NCI-H2196 (cell line): ENCODE measurements at regions not wholly inside any gene's neighbourhood (a gene's known extent, or its start where the extent isn't known, plus 50 kb on each side); places are given as distances from the start of the nearest gene placed in this dataset.

Experiments
- DNase-seq: peaks from one replicate; lab custom pipeline; 2025; ENCODE audit not compliant: unreplicated experiment; lab: John Stamatoyannopoulos, UW

- DNase-seq = no peak
Measured at GRCh38 chr5:165134155-165134554, 1628.7 kb downstream of the MAT2B start.

GRCh38 chr5:165135565-165135964, 1630.1 kb downstream of the MAT2B start:
- DNase-seq = no peak

- no peak for DNase-seq
Measured at GRCh38 chr5:165137701-165138100, 1632.3 kb downstream of the MAT2B start.

GRCh38 chr5:165138236-165138635, 1632.8 kb downstream of the MAT2B start:
- DNase-seq = no peak

GRCh38 chr5:165139262-165139661, 1633.8 kb downstream of the MAT2B start:
- DNase-seq = no peak

- DNase-seq = no peak
Measured at GRCh38 chr5:165139721-165140120, 1634.3 kb downstream of the MAT2B start.

- no peak for DNase-seq
Measured at GRCh38 chr5:165143741-165144140, 1638.3 kb downstream of the MAT2B start.

GRCh38 chr5:165149431-165149830, 1644.0 kb downstream of the MAT2B start:
- no peak for DNase-seq

GRCh38 chr5:165152058-165152457, 1646.6 kb downstream of the MAT2B start:
- DNase-seq = no peak

- no peak for DNase-seq
Measured at GRCh38 chr5:165157219-165157618, 1651.8 kb downstream of the MAT2B start.

- DNase-seq = no peak
Measured at GRCh38 chr5:165161204-165161603, 1655.8 kb downstream of the MAT2B start.

GRCh38 chr5:165163861-165164260, 1658.4 kb downstream of the MAT2B start:
- DNase-seq = no peak

GRCh38 chr5:165173651-165174050, 1668.2 kb downstream of the MAT2B start:
- no peak for DNase-seq

GRCh38 chr5:165175041-165175440, 1669.6 kb downstream of the MAT2B start:
- DNase-seq = no peak

- DNase-seq = no peak
Measured at GRCh38 chr5:165184183-165184582, 1678.8 kb downstream of the MAT2B start.

- DNase-seq = no peak
Measured at GRCh38 chr5:165185716-165186115, 1680.3 kb downstream of the MAT2B start.

GRCh38 chr5:165187815-165188214, 1682.4 kb downstream of the MAT2B start:
- DNase-seq = no peak

- DNase-seq = no peak
Measured at GRCh38 chr5:165188556-165189175, 1683.2 kb downstream of the MAT2B start.

GRCh38 chr5:165196961-165197360, 1691.5 kb downstream of the MAT2B start:
- no peak for DNase-seq

GRCh38 chr5:165201369-165201768, 1696.0 kb downstream of the MAT2B start:
- DNase-seq = no peak

GRCh38 chr5:165201771-165202518, 1696.5 kb downstream of the MAT2B start:
- DNase-seq = no peak

GRCh38 chr5:165202519-165202910, 1697.1 kb downstream of the MAT2B start:
- DNase-seq = no peak
